ENCODE measurements at regions not wholly inside any gene's neighbourhood (a gene's known extent, or its start where the extent isn't known, plus 50 kb on each side); places are given as distances from the start of the nearest gene placed in this dataset.

DNA sequence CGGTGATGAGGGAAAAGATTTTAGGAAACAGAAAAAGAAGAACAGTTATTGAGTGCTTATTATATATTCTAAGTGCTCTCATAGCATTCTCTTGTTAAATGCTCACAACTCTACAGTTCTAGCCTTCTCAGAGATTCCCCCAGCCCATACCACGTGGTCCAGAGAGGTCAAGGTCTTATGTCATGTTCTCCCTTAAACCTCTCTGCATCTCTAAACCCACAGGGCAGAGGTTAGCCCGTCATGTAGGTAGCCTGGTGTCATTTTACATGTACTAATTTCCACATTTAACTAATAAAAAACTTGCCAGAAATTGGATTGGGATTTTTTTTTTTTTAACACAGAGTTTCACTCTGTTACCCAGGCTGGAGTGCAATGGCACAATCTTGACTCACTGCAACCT lies 178.0 kb downstream of the CEMIP2 start:
- DNase-seq (ENCODE audit: low read depth): no peak
- no peak for TF ChIP-seq CTCF (IDR thresholded peaks at IDR 0.05; ENCODE audit: low read depth, low read length, missing control alignments)
- H3K4me3 ChIP-seq (ENCODE audit: low read depth, low read length): no peak overlapping the region

- no peak for TF ChIP-seq CTCF (IDR thresholded peaks at IDR 0.05; ENCODE audit: low read depth, low read length, missing control alignments)
- no peak for DNase-seq (ENCODE audit: low read depth)
- H3K4me3 ChIP-seq (ENCODE audit: low read depth, low read length): no peak overlapping the region
Measured at GRCh38 chr9:71589612-71590011, 178.7 kb downstream of the CEMIP2 start.

DNA sequence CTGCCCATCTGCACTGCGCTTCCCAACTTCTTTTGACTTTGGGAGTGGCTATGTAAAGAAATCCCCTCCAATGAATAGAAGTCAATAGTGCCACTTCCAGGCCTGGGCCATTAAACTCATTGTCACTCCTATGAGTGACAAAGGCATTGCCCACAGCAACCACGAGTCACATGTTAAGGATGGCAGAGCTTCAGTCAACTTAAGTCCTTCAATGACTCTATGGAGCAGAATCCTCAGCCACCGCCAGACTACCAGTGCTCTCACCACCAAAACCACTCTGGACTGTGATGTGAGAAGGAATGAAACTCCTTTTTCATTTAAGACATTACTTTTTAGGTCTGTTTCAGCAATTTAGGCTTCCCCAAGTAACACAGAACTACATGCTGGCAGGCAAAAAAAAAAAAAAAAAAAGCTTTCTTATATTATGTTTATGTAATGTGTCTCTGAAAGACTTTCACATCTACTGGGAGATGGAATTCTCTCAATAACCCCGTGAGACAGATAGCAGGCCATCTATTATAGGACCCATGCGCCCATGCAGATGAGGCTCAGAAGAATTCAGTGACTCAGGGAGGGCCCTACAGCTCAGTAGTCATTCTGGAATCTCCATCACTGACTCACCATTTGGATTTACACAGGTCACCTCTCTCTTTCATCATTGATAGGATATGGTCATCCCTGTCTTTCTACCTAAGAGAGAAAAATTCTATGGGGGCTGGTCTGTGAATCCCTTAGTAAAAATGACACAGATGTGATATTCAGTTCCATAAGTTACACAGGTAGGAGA lies 180.5 kb downstream of the CEMIP2 start:
- DNase-seq (ENCODE audit: low read depth): no peak
- H3K4me3 ChIP-seq (ENCODE audit: low read depth, low read length): no peak overlapping the region
- TF ChIP-seq CTCF (IDR thresholded peaks at IDR 0.05; ENCODE audit: low read depth, low read length, missing control alignments): no peak

DNA sequence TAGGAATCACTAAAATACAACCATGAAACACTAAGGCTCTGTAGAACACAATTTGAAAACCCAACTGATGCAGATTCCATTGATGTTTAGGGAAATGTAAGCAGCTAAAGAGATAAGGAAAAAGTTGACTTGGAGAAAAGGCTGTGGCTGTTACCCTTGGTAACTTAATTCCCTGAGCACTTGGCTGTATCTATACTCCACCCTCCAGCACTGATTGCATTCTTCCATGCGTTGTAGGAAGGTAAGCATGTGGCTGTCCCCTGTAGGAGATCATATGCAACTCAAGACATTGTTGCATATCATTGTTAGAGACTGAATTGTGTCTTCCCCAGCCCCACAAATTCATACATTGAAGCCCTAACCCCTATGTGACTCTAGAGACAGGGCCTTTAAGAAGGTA lies 184.5 kb downstream of the CEMIP2 start:
- no peak overlapping the region for H3K4me3 ChIP-seq (ENCODE audit: low read depth, low read length)
- DNase-seq (ENCODE audit: low read depth): no peak
- no peak for TF ChIP-seq CTCF (IDR thresholded peaks at IDR 0.05; ENCODE audit: low read depth, low read length, missing control alignments)

DNA sequence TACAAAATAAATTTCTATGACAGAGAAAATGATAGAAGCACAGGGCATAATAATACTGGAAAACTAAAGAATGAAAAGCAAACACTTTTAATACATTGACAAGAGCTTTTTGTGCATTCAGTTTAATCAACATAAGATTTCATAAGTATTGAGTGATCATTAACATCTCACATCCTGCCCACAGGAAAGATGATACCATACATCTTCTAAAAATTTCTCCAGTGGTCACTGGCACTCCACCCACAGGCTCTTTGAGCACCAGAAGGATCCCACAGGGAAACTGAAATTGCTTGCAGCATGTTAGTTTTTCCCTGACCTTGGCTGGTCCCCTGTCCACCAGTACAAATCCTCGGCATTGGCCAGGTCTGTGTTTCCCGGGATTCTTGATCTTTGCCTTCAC lies 186.0 kb downstream of the CEMIP2 start:
- TF ChIP-seq CTCF (IDR thresholded peaks at IDR 0.05; ENCODE audit: low read depth, low read length, missing control alignments): no peak

GRCh38 chr9:71581101-71581500 lies 187.2 kb downstream of the CEMIP2 start:
- H3K4me3 ChIP-seq (ENCODE audit: low read depth, low read length): no peak overlapping the region
- TF ChIP-seq CTCF (IDR thresholded peaks at IDR 0.05; ENCODE audit: low read depth, low read length, missing control alignments): no peak
- DNase-seq (ENCODE audit: low read depth): no peak

More for the DNA sequence above, 186.0 kb downstream of the CEMIP2 start:
- no peak overlapping the region for H3K4me3 ChIP-seq (ENCODE audit: low read depth, low read length)
- no peak for DNase-seq (ENCODE audit: low read depth)

DNA sequence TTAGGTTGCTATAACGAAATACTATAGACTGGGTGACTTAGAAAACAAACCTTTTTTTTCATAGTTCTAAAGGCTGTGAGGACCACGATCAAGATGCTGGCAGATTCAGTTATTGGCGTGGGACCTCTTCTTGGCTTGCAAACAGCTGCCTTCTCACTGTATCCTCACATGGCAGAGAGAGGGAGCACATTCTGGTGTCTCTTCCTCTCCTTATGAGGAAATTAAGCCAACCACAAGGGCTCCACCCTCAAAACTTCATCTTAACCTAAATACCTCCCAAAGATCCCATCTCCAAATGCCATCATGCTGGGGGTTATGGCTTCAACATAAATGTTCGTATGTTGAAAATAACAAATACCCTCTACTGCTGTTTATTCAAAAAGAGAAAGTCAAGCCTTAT lies 197.1 kb downstream of the CEMIP2 start:
- H3K4me3 ChIP-seq (ENCODE audit: low read depth, low read length): no peak overlapping the region
- no peak for DNase-seq (ENCODE audit: low read depth)
- TF ChIP-seq CTCF (IDR thresholded peaks at IDR 0.05; ENCODE audit: low read depth, low read length, missing control alignments): no peak

Data from GM12864 (cell line).